CD14-positive monocyte (primary cell): ENCODE measurements at regions not wholly inside any gene's neighbourhood (a gene's known extent, or its start where the extent isn't known, plus 50 kb on each side); places are given as distances from the start of the nearest gene placed in this dataset.

Source experiments
- DNase-seq, 3 donors: peaks; one replicate each; pipeline ENCODE4 v3.0.0-alpha.2; 2011 to 2022
- H2AFZ ChIP-seq: 2 replicates; pipeline ENCODE4 v1.6.0; 2012; ENCODE audit warnings: mild to moderate bottlenecking, low read depth, low read length, inconsistent platforms; ENCODE audit not compliant: insufficient read depth, poor library complexity, severe bottlenecking
- H3K27ac ChIP-seq, 2 donors: 1 replicate in 1 of 2; 2 replicates in 1 of 2; pipeline ENCODE4 v1.5.1; 2012 to 2013; ENCODE audit warnings: low read length in 2 of 2, control low read depth in 1 of 2, inconsistent platforms in 1 of 2, low read depth in 1 of 2, mild to moderate bottlenecking in 1 of 2
- H3K27me3 ChIP-seq, 2 donors: one replicate each; pipeline versions ENCODE4 v1.6.0 to v1.6.1; 2011 to 2013; ENCODE audit warnings: low read length in 2 of 2; ENCODE audit not compliant: control insufficient read depth in 2 of 2, insufficient read depth in 2 of 2
- H3K36me3 ChIP-seq, 2 donors: replicated peaks in 1 of 2; 1 replicate in 1 of 2; 2 replicates in 1 of 2; pipeline versions ENCODE4 v1.5.1 to v1.6.1; 2012 to 2013; ENCODE audit warnings: low read length in 2 of 2, control low read depth in 1 of 2, inconsistent platforms in 1 of 2, mild to moderate bottlenecking in 1 of 2; ENCODE audit not compliant: insufficient read depth in 2 of 2, control insufficient read depth in 1 of 2
- H3K4me1 ChIP-seq, 2 donors: 1 replicate in 1 of 2; 2 replicates in 1 of 2; pipeline versions ENCODE4 v1.5.1 to v1.6.1; 2012 to 2013; ENCODE audit warnings: low read length in 2 of 2, control low read depth in 1 of 2, inconsistent platforms in 1 of 2, mild to moderate bottlenecking in 1 of 2, moderate library complexity in 1 of 2; ENCODE audit not compliant: insufficient read depth in 2 of 2, control insufficient read depth in 1 of 2
- H3K4me2 ChIP-seq: replicated peaks from 2 replicates; pipeline ENCODE3; 2012; ENCODE audit warnings: low read length, moderate library complexity, mild to moderate bottlenecking; ENCODE audit not compliant: poor library complexity, severe bottlenecking; ENCODE audit errors: extremely low read depth
- H3K4me3 ChIP-seq, 3 experiments: fragments of 200-600 bp in 1 of 3; sonication (generic) in 1 of 3; replicated peaks in 1 of 3; 1 replicate in 2 of 3; 2 replicates in 1 of 3; pipeline ENCODE4 v1.5.1; 2011 to 2013; ENCODE audit warnings: low read length in 3 of 3, mild to moderate bottlenecking in 3 of 3, control low read depth in 2 of 3, low read depth in 2 of 3, inconsistent platforms in 1 of 3, moderate library complexity in 1 of 3
- H3K79me2 ChIP-seq: 2 replicates; pipeline ENCODE4 v1.6.0; 2012; ENCODE audit warnings: mild to moderate bottlenecking, control low read depth, inconsistent platforms, low read length, moderate library complexity; ENCODE audit not compliant: insufficient read depth
- H3K9ac ChIP-seq: 2 replicates; pipeline ENCODE4 v1.6.0; 2017; ENCODE audit warnings: low read length, mild to moderate bottlenecking; ENCODE audit not compliant: insufficient read depth, poor library complexity, severe bottlenecking
- H3K9me3 ChIP-seq, 2 donors: replicated peaks in 1 of 2; 1 replicate in 1 of 2; 2 replicates in 1 of 2; pipeline versions ENCODE4 v1.5.1 to v1.6.1; 2012 to 2013; ENCODE audit warnings: low read length in 2 of 2, control low read depth in 1 of 2; ENCODE audit not compliant: control insufficient read depth in 1 of 2, insufficient read depth in 1 of 2
- H4K20me1 ChIP-seq: 2 replicates; pipeline ENCODE4 v1.6.0; 2012; ENCODE audit warnings: mild to moderate bottlenecking, low read length, control low read depth, moderate library complexity; ENCODE audit not compliant: insufficient read depth
- H3K27ac Mint-ChIP-seq, 7 donors: one replicate each; pipeline ENCODE4 v1.8.0; 2020; ENCODE audit warnings: mild to moderate bottlenecking in 7 of 7, mixed read lengths in 7 of 7, moderate library complexity in 6 of 7, inconsistent platforms in 2 of 7
- H3K27me3 Mint-ChIP-seq, 3 donors: one replicate each; pipeline ENCODE4 v1.8.0; 2021 to 2022; ENCODE audit warnings: low read depth in 3 of 3, mild to moderate bottlenecking in 3 of 3, mixed read lengths in 3 of 3, moderate library complexity in 3 of 3, inconsistent platforms in 1 of 3
- H3K36me3 Mint-ChIP-seq, 2 donors: one replicate each; pipeline ENCODE4 v1.8.0; 2020; ENCODE audit warnings: mixed read lengths in 2 of 2, inconsistent platforms in 1 of 2, mild to moderate bottlenecking in 1 of 2
- H3K4me1 Mint-ChIP-seq: one replicate; pipeline ENCODE4 v1.8.0; 2020; ENCODE audit warnings: mild to moderate bottlenecking, mixed read lengths
- H3K4me3 Mint-ChIP-seq, 2 donors: one replicate each; pipeline ENCODE4 v1.8.0; 2020; ENCODE audit warnings: mild to moderate bottlenecking in 2 of 2, mixed read lengths in 2 of 2, moderate library complexity in 1 of 2
- H3K9me3 Mint-ChIP-seq, 7 donors: one replicate each; pipeline ENCODE4 v1.8.0; 2020 to 2022; ENCODE audit warnings: mixed read lengths in 7 of 7, mild to moderate bottlenecking in 6 of 7, moderate library complexity in 6 of 7, inconsistent platforms in 2 of 7
- WGBS: methylation state at CpG from one replicate; pipeline ENCODE4 v1.1.5; 2013; ENCODE audit warnings: missing lambda C conversion rate; ENCODE audit not compliant: insufficient coverage; 5-methylcytosine and 5-hydroxymethylcytosine counted together
- intact Hi-C, 2 donors: fragments of 100-400 bp; cut with micrococcal nuclease; formaldehyde crosslinking; loops; one replicate each; pipeline versions ENCODE4 v1.15.0 to v1.15.1; 2023
- TF ChIP-seq, protein P1 (sequence below): fragments of 200-600 bp; IDR thresholded peaks from one replicate; pipeline ENCODE4 v1.8.0; 2022; ENCODE audit warnings: antibody characterized with exemption, mild to moderate bottlenecking

- H3K36me3 ChIP-seq: no peaks in the 10 kb centered on the region
- DNase-seq: no peak
- H3K4me1 Mint-ChIP-seq: no peaks in the 10 kb centered on the region
- no peaks in the 10 kb centered on the region for H3K27me3 ChIP-seq
- no peaks in the 10 kb centered on the region for H3K36me3 Mint-ChIP-seq
- H3K79me2 ChIP-seq: no peaks in the 10 kb centered on the region
- H3K27ac Mint-ChIP-seq: no peak overlapping the region
- H3K9me3 ChIP-seq: no peaks in the 10 kb centered on the region
- no peak overlapping the region for H3K4me3 Mint-ChIP-seq
- H3K4me1 ChIP-seq: no peaks in the 10 kb centered on the region
- no peak overlapping the region for H3K4me2 ChIP-seq
- intact Hi-C loops: no loop called here
- no peaks in the 10 kb centered on the region for H3K27me3 Mint-ChIP-seq
- TF ChIP-seq, protein P1, sequence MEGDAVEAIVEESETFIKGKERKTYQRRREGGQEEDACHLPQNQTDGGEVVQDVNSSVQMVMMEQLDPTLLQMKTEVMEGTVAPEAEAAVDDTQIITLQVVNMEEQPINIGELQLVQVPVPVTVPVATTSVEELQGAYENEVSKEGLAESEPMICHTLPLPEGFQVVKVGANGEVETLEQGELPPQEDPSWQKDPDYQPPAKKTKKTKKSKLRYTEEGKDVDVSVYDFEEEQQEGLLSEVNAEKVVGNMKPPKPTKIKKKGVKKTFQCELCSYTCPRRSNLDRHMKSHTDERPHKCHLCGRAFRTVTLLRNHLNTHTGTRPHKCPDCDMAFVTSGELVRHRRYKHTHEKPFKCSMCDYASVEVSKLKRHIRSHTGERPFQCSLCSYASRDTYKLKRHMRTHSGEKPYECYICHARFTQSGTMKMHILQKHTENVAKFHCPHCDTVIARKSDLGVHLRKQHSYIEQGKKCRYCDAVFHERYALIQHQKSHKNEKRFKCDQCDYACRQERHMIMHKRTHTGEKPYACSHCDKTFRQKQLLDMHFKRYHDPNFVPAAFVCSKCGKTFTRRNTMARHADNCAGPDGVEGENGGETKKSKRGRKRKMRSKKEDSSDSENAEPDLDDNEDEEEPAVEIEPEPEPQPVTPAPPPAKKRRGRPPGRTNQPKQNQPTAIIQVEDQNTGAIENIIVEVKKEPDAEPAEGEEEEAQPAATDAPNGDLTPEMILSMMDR: no peak
- H3K9me3 Mint-ChIP-seq: peaks cover 0 to 10% (median 4%) of the 10 kb centered on the region in 7 donors
- no peak overlapping the region for H3K4me3 ChIP-seq
- no CpG with 5 or more reads among the region's 4 CpGs for WGBS
- H2AFZ ChIP-seq: no peak overlapping the region
- no peaks in the 10 kb centered on the region for H4K20me1 ChIP-seq
- no peak overlapping the region for H3K9ac ChIP-seq
- H3K27ac ChIP-seq: no peak overlapping the region
These were observed 568.7 kb upstream of the RGS18 start for GRCh38 chr1:191589536-191589935.

DNA sequence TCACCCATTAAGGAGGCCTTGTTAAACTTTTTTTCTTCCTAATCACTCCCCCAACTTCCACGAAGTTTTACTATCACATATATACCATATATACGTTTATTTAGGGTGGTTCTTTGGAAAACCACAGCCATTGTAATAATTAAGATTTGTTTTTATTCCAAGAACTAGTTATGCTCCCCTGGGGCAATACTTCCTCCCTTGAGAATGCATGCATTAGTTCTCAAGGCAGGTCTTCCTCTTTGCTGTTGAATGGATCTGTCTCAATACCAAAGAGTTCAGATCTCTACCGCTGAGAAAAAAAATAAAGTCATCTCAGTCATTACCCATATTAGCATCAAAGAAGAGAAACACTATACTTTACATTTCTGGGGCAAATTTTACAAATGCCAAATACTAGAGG is 567.7 kb upstream of the RGS18 start:
- peaks cover 0 to 5% (median 2%) of the 10 kb centered on the region in 7 donors for H3K9me3 Mint-ChIP-seq
- no peaks in the 10 kb centered on the region for H3K79me2 ChIP-seq
- intact Hi-C loops: no loop called here
- no peak overlapping the region for H3K27ac Mint-ChIP-seq
- no peak overlapping the region for H2AFZ ChIP-seq
- H3K27me3 ChIP-seq: no peaks in the 10 kb centered on the region
- H3K27me3 Mint-ChIP-seq: no peaks in the 10 kb centered on the region
- H3K4me1 Mint-ChIP-seq: no peaks in the 10 kb centered on the region
- H3K4me3 ChIP-seq: no peak overlapping the region
- 100% methylated on average over 1 of the region's 3 CpGs for WGBS
- TF ChIP-seq, protein P1: no peak
- H3K9me3 ChIP-seq: no peaks in the 10 kb centered on the region
- no peaks in the 10 kb centered on the region for H3K36me3 Mint-ChIP-seq
- no peak overlapping the region for H3K9ac ChIP-seq
- no peak overlapping the region for H3K27ac ChIP-seq
- no peak overlapping the region for H3K4me2 ChIP-seq
- H4K20me1 ChIP-seq: no peaks in the 10 kb centered on the region
- no peak overlapping the region for H3K4me3 Mint-ChIP-seq
- no peaks in the 10 kb centered on the region for H3K36me3 ChIP-seq
- no peak for DNase-seq
- no peaks in the 10 kb centered on the region for H3K4me1 ChIP-seq
